ENCODE measurements at regions not wholly inside any gene's neighbourhood (a gene's known extent, or its start where the extent isn't known, plus 50 kb on each side); places are given as distances from the start of the nearest gene placed in this dataset.

- peaks cover 6% of the 10 kb centered on the region for H3K4me1 Mint-ChIP-seq (ENCODE audit: insufficient read depth, unreplicated experiment)
- no peaks in the 10 kb centered on the region for H3K9me3 Mint-ChIP-seq (ENCODE audit: unreplicated experiment)
- H3K27ac Mint-ChIP-seq (ENCODE audit: low read depth, unreplicated experiment): no peak overlapping the region
- no peak for TF ChIP-seq CTCF (IDR thresholded peaks at IDR 0.05; ENCODE audit: unreplicated experiment)
- H3K4me3 Mint-ChIP-seq (ENCODE audit: unreplicated experiment): no peak overlapping the region
- POLR2A ChIA-PET: no interaction called here
- peaks cover 25% of the 10 kb centered on the region for H3K27me3 Mint-ChIP-seq (ENCODE audit: insufficient read depth, unreplicated experiment)
- CTCF ChIA-PET: no interaction called here
- intact Hi-C loops (cut with micrococcal nuclease): no loop called here
- BruUV-seq (replicated peaks): no TSS peak
- no peak for DNase-seq (ENCODE audit: unreplicated experiment)
- no peaks in the 10 kb centered on the region for H3K36me3 Mint-ChIP-seq (ENCODE audit: insufficient read depth, unreplicated experiment)
These were observed 558.2 kb downstream of the CDH26 start for GRCh38 chr20:60516442-60516841.

- ChIA-PET CTCF (interaction anchor here (0.7 kb wide), 1 partner anchor 225 kb away, joined by 3 read pairs; no protein-coding TSS in a partner anchor), POLR2A (no interaction called here)
- Mint-ChIP-seq H3K9me3 (ENCODE audit: unreplicated experiment) (no peaks in the 10 kb centered on the region), H3K4me3 (ENCODE audit: unreplicated experiment) (no peak overlapping the region), H3K27me3 (ENCODE audit: insufficient read depth, unreplicated experiment) (peaks cover 26% of the 10 kb centered on the region), H3K4me1 (ENCODE audit: insufficient read depth, unreplicated experiment) (no peaks in the 10 kb centered on the region), H3K36me3 (ENCODE audit: insufficient read depth, unreplicated experiment) (no peaks in the 10 kb centered on the region), H3K27ac (ENCODE audit: low read depth, unreplicated experiment) (no peak overlapping the region)
- DNase-seq (ENCODE audit: unreplicated experiment): no peak
- no TSS peak for BruUV-seq (replicated peaks)
- TF ChIP-seq CTCF (IDR thresholded peaks at IDR 0.05; ENCODE audit: unreplicated experiment): no peak
- intact Hi-C loops (cut with micrococcal nuclease): no loop called here
These were observed 559.8 kb downstream of the CDH26 start for GRCh38 chr20:60518022-60518421.

GRCh38 chr20:60525397-60525796 lies 567.2 kb downstream of the CDH26 start:
- Mint-ChIP-seq H3K36me3 (ENCODE audit: insufficient read depth, unreplicated experiment) (no peaks in the 10 kb centered on the region), H3K9me3 (ENCODE audit: unreplicated experiment) (peaks cover 19% of the 10 kb centered on the region), H3K27me3 (ENCODE audit: insufficient read depth, unreplicated experiment) (peaks cover 56% of the 10 kb centered on the region), H3K4me3 (ENCODE audit: unreplicated experiment) (no peak overlapping the region), H3K4me1 (ENCODE audit: insufficient read depth, unreplicated experiment) (no peaks in the 10 kb centered on the region), H3K27ac (ENCODE audit: low read depth, unreplicated experiment) (no peak overlapping the region)
- no TSS peak for BruUV-seq (replicated peaks)
- no peak for TF ChIP-seq CTCF (IDR thresholded peaks at IDR 0.05; ENCODE audit: unreplicated experiment)
- DNase-seq (ENCODE audit: unreplicated experiment): no peak
- ChIA-PET CTCF (no interaction called here), POLR2A (no interaction called here)
- intact Hi-C loops (cut with micrococcal nuclease): no loop called here

- TF ChIP-seq CTCF (IDR thresholded peaks at IDR 0.05; ENCODE audit: unreplicated experiment): no peak
- Mint-ChIP-seq H3K4me3 (ENCODE audit: unreplicated experiment) (no peak overlapping the region), H3K9me3 (ENCODE audit: unreplicated experiment) (peaks cover 19% of the 10 kb centered on the region), H3K36me3 (ENCODE audit: insufficient read depth, unreplicated experiment) (no peaks in the 10 kb centered on the region), H3K27ac (ENCODE audit: low read depth, unreplicated experiment) (no peak overlapping the region), H3K27me3 (ENCODE audit: insufficient read depth, unreplicated experiment) (peaks cover 56% of the 10 kb centered on the region), H3K4me1 (ENCODE audit: insufficient read depth, unreplicated experiment) (no peaks in the 10 kb centered on the region)
- CTCF ChIA-PET: no interaction called here
- DNase-seq (ENCODE audit: unreplicated experiment): no peak
- BruUV-seq (replicated peaks): no TSS peak
- intact Hi-C loops (cut with micrococcal nuclease): no loop called here
- POLR2A ChIA-PET: no interaction called here
These were observed 569.4 kb downstream of the CDH26 start for GRCh38 chr20:60527656-60528055.
